ENCODE measurements at regions not wholly inside any gene's neighbourhood (a gene's known extent, or its start where the extent isn't known, plus 50 kb on each side); places are given as distances from the start of the nearest gene placed in this dataset.

- TF ChIP-seq, protein P1, sequence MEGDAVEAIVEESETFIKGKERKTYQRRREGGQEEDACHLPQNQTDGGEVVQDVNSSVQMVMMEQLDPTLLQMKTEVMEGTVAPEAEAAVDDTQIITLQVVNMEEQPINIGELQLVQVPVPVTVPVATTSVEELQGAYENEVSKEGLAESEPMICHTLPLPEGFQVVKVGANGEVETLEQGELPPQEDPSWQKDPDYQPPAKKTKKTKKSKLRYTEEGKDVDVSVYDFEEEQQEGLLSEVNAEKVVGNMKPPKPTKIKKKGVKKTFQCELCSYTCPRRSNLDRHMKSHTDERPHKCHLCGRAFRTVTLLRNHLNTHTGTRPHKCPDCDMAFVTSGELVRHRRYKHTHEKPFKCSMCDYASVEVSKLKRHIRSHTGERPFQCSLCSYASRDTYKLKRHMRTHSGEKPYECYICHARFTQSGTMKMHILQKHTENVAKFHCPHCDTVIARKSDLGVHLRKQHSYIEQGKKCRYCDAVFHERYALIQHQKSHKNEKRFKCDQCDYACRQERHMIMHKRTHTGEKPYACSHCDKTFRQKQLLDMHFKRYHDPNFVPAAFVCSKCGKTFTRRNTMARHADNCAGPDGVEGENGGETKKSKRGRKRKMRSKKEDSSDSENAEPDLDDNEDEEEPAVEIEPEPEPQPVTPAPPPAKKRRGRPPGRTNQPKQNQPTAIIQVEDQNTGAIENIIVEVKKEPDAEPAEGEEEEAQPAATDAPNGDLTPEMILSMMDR (conservative IDR thresholded peaks at IDR 0.05; ENCODE audit: low read length), result no peak
- no peak for TF ChIP-seq EZH2phosphoT487 (IDR thresholded peaks at IDR 0.05; ENCODE audit: borderline replicate concordance, low read depth, low read length)
Observed at GRCh38 chr6:21953831-21954801, 342.7 kb downstream of the PRL start.
